Motor neuron (in vitro differentiated cells): ENCODE measurements at regions not wholly inside any gene's neighbourhood (a gene's known extent, or its start where the extent isn't known, plus 50 kb on each side); places are given as distances from the start of the nearest gene placed in this dataset.
"Not testable (repeated sequence)": the region's sequence is repeated elsewhere in the genome, so short reads cannot be mapped to it uniquely, and the experiment has no call there.

Experiments
- ATAC-seq, 8 experiments: fragments of 200-7000 bp; cut with Tn5 transposase; replicated peaks in 6 of 8; 2 replicates each; pipeline ENCODE4 v1.8.0; 2021; ENCODE audit warnings: mild to moderate bottlenecking in 8 of 8, moderate library complexity in 8 of 8
- H3K27ac ChIP-seq, 2 donors: fragments of 250-450 bp; sonication (Bioruptor Pico); 2 replicates each; pipeline ENCODE4 v1.9.0; 2021; ENCODE audit warnings: antibody characterized with exemption in 2 of 2, mild to moderate bottlenecking in 2 of 2, moderate library complexity in 1 of 2
- H3K4me1 ChIP-seq, 2 donors: fragments of 250-450 bp; sonication (Bioruptor Pico); replicated peaks in 1 of 2; 2 replicates each; pipeline ENCODE4 v1.6.1; 2021; ENCODE audit warnings: antibody characterized with exemption in 2 of 2, mild to moderate bottlenecking in 2 of 2, moderate library complexity in 1 of 2
- H3K4me3 ChIP-seq, 5 donors: fragments of 250-450 bp; sonication (Bioruptor Pico); 2 replicates each; pipeline ENCODE4 v1.9.0; 2021; ENCODE audit warnings: antibody characterized with exemption in 5 of 5, mild to moderate bottlenecking in 5 of 5, moderate library complexity in 4 of 5
- WGBS, 10 experiments: fragments of 450-650 bp; shearing (Covaris generic); methylation state at CpG; one replicate each; pipeline ENCODE4 v1.0.0; 2022; 5-methylcytosine and 5-hydroxymethylcytosine counted together
- in situ Hi-C, 9 experiments: fragments of 400-800 bp; cut with MboI; loops; one replicate each; pipeline ENCODE4 v1.15.0; 2021; ENCODE audit warnings: low sequenced_read_pairs in 9 of 9, low pct_unique_long_range_greater_than_20kb in 2 of 9; ENCODE audit not compliant: unreplicated experiment in 9 of 9

DNA sequence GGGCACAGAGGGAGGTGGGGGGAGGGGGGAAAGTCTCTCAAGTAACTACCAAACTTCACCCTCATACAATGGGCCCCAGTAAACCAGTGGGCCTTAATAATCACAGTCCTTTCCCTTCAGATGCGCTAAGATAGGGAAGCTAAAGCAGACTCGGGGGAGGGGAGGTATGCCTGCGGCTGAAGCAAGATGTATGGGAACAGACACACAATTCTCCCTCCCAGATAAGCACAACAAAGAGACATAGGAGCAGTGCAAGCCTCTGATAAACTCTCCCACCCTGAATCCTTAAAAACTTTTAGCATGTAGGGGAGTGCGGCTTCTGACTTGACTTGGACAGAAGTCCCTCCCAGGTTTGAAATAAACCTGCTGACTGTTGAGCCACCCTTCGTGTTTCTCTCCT, 54.7 kb downstream of the PROP1 start:
- ATAC-seq, H3K4me3 ChIP-seq, H3K4me1 ChIP-seq, in situ Hi-C loops, H3K27ac ChIP-seq: not testable (repeated sequence)
- WGBS, 10 experiments, result 80 to 100% (median 100%) methylated on average over 1 of the region's 5 CpGs; no CpG with 5 or more reads in 6 of the 10 experiments

DNA sequence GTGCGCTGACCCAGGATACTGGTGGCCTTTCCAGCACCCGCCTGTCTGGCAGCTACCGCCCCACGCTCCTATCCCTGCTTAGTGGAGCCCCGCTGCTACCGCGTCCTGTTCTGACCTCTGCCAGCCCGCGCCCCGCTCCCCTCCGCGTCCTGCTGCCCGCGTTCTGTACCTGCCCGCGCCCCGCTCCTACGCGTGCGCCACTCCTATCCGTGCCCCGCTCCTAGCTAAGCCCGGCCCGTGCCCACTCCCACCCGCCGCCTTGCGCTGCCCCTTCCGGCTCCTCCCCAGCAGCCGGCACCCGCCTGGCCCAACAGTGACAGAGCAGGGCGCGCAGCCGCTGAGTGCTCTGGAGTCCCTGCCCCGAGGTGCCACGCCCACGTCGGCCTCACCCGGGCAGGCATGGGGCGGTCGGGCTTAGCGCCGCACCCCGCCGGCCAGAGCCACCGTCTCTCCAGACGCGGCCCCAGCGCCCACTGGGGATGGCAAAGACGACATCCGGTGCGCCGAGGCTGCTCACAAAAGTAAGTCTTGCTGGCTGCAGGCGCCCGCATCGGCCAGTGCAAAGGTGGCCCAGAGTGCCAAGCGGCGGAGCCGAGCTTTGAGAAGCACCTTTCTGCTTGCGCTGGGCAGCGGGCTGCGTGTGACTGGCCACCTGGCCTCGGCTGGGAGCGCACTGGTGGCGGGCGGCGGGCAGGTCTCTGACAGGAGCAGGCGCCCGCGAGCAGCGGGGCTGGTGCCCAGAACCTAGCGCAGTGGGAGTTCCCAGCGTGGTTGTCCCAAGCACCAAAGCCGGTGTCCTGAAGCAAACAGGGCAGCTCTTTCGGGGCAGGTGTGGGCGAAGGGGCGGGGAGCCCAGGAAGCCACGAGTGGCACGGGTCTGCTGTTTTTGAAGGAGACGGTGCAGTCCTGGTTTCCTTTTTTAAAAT, 56.5 kb downstream of the PROP1 start:
- H3K4me1 ChIP-seq, in situ Hi-C loops, H3K27ac ChIP-seq: not testable (repeated sequence)
- peak; percentile 58 to 91 (median 89) for ATAC-seq
- H3K4me3 ChIP-seq, result peak overlapping the region in 4 of 5 donors; percentile 18 to 35 (median 24)
- 0% methylated on average over 1 of the region's 79 CpGs; no CpG with 5 or more reads in 9 of the 10 experiments for WGBS, 10 experiments

DNA sequence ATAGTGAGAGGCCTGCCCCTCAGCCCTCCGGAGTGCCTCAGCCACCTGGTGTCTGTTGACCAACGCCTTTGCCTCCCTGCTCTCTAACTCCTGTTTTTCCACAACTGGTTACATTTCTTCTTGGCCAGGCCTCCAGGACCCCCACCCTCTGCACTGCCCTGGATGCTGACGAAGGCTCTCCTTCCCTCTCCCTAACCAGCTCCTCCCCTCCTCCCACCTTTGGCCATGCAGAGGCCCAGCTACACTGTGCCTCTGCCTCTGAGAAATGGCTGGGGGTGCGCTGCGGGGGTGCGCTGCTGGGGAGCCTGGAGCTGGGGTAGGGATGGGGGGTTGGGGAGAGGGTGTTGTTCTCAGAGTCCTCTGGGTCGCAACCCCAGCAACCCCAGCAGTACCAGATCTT, 57.3 kb downstream of the PROP1 start:
- H3K4me3 ChIP-seq, in situ Hi-C loops, H3K27ac ChIP-seq, H3K4me1 ChIP-seq: not testable (repeated sequence)
- 43% methylated on average over 1 of the region's 7 CpGs; no CpG with 5 or more reads in 9 of the 10 experiments for WGBS, 10 experiments
- ATAC-seq, result peak in 5 of 8 experiments; percentile 12 to 27 (median 20)

DNA sequence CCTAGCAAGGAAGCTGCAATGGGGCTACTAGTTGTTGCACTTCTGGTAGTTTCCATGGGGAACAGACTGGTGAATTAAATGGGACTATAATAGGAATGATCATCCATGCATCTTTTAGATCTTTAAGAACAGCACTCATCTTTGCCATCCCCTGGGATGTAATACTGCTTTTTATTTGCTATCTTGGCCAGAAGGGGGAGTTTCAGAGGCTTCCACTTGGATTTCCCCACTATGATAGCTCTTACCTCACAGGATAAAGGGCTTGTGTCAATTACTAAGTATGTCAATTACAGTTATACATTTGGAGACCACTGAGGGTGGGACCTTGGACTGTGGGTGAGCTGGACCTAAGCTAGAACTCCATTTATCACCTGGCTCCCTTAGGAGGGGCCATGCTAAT, 61.8 kb downstream of the PROP1 start:
- ATAC-seq, H3K27ac ChIP-seq, H3K4me3 ChIP-seq, in situ Hi-C loops: not testable (repeated sequence)
- peaks cover 5 to 12% of the 10 kb centered on the region in 2 donors for H3K4me1 ChIP-seq

DNA sequence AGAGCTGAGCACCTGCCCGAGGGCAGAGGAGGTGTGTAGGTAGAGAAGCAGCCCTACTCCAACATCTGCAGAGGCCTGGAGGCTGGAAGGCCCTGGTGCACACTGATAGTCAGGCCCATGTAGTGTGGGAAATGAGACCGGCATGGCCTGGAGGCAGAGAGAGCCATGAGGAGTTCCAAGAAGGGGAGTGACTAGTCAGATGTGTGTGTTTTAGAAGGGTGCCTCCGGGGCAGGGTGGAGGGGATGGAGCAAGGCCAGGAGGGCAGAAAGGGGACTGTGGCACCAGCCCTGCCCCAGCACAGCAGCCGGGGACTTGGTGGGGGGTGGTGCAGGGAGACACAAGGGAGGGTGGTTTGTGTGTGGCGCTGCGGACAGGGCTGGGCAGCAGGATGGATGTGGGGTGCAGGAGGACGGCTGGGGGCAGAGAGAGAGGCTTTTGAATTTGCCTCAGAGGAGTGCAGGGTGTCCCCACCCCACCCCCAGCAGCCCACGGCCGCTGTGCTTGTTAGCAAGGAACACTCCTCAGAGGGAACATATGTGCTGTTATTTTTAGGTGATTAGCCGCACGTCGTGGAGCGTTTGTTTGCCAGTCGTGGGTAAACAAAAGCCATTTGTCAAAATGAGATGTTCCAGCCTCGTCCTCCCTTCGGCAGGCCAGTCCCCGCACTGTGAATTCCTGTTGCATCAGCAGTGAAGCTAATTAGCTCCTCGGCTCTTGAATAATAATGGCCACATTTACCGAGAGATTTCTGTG, 65.6 kb downstream of the PROP1 start:
- WGBS, 10 experiments, result no CpG with 5 or more reads among the region's 19 CpGs
- peak; percentile 83 to 95 (median 86) for ATAC-seq
- H3K27ac ChIP-seq, in situ Hi-C loops, H3K4me3 ChIP-seq, H3K4me1 ChIP-seq: not testable (repeated sequence)

DNA sequence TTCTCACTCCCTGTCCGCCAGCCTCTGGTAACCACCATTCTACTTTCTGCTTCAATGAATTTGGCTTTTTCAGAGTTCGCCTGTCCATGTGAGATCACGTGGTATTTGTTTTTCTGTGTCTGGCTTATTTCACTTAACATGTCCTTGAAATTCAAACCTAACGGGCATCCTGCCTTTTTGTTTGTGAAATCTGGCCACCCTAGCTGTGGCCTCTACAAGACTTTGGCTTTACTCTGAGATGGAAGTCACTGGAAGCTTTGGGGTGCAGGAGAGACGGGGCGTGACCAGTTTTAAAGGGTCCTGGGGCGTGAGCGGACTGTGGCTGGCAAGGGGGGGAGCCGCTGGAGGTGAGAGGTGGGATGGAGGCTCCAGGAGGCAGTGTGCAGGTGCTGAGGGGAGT, 66.4 kb downstream of the PROP1 start:
- in situ Hi-C loops, H3K27ac ChIP-seq, H3K4me1 ChIP-seq, ATAC-seq, H3K4me3 ChIP-seq: not testable (repeated sequence)
- no CpG with 5 or more reads among the region's 9 CpGs for WGBS, 10 experiments

DNA sequence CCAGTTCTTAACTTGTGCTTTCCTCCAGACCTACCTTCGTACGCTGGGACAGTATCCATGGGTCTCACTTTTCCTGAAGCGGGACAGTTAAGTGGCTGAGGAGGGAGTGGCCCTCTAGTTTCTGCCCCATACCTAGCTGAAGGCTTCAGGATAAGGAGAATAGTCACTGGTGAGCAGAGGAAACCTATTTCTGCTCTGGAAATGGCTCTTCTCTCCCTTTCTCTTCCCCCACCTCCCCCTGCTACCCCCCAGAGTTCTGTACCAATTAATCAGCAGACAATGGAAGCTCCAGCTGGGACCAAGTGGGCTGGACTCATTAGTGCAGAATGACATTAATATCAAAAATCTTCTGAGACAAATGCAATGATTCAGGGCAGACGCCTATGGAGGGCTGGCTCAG, 68.5 kb downstream of the PROP1 start:
- H3K4me3 ChIP-seq, H3K4me1 ChIP-seq, in situ Hi-C loops, H3K27ac ChIP-seq: not testable (repeated sequence)
- no CpG with 5 or more reads among the region's 4 CpGs for WGBS, 10 experiments
- peak in 2 of 8 experiments; percentile 3 to 30 for ATAC-seq

DNA sequence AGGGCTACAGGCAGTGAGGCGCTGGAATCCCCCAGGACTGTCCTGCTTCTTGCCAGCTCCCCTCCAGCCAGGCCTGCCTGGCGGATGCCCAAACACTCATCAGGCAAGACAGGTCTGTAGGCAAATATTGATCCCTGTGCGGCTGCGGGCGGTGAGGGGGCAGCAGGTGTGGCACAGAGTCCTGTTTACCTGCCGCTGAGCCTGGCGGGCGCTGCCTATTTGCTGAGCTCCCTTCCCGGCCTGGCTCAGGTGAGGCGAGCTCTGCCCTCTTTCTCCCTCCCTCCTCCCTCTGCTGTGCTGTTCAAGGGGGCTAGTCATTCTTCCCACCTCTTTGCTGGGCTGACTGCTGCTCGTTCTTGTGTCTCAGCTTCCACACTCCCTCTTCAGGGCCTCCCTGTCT, 71.5 kb downstream of the PROP1 start:
- H3K4me1 ChIP-seq, in situ Hi-C loops, H3K27ac ChIP-seq, H3K4me3 ChIP-seq: not testable (repeated sequence)
- peak in 1 of 8 experiments; percentile 25 for ATAC-seq
- no CpG with 5 or more reads among the region's 11 CpGs for WGBS, 10 experiments

DNA sequence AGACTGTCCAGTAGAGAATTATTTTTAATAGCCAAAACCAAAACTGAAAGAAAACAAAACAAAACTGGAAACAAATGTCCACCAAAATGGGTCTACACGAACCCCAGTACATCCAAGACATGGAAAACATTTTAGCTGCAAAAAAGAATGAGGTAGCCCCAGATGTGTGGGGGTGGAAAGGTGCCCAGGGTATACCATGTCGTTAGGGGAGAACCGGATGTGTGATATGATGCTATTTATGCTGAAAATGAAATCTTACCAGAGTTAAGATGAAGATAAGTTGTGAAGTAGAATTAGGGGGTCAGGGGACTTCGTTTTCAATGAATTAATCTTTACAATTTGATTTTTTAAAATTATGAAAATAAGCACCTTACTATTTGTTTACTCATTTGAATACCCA, 72.2 kb downstream of the PROP1 start:
- H3K4me1 ChIP-seq, H3K27ac ChIP-seq, in situ Hi-C loops, ATAC-seq, H3K4me3 ChIP-seq: not testable (repeated sequence)
- WGBS, 10 experiments, result no CpG with 5 or more reads among the region's 4 CpGs

DNA sequence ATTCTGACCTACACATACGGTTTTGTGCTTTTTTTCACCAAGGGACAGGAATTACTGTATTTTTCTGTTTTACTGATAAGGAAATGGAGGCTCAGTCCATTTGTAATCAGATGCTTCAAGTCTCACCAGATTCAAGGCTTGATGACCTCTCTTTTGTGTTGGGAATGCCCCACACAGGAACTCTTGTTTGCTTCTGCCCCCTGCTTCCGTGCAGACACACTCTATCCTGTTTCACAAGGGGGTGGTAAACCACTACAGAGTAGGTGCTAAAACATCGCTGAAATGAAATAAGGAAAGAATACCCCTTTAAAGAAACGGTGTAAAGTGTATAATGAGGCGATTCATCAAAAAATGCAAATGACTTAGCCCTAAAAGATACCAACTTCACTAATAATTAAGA, 72.9 kb downstream of the PROP1 start:
- ATAC-seq, in situ Hi-C loops, H3K27ac ChIP-seq, H3K4me3 ChIP-seq, H3K4me1 ChIP-seq: not testable (repeated sequence)
- WGBS, 10 experiments, result no CpG with 5 or more reads among the region's 5 CpGs

DNA sequence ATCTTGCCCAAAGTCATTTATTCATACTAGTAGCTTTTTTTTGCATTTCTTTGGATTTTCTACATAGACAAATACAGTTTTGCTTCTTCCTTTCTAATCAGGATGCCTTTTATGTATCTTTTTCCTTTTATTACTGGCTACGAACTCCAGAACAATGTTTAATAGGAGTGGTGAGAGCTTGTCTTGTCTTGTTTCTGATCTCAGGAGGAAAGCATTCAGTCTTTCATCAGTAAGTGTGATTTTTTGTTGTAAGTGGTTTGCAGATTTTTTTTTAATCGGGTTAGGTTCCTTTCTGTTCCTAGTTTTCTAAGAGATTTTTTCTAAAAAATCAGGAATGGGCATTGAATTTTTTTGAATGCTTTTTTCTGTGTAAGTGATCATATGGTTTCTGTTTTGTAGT, 86.8 kb downstream of the PROP1 start:
- ATAC-seq, in situ Hi-C loops, H3K4me3 ChIP-seq, H3K4me1 ChIP-seq, H3K27ac ChIP-seq: not testable (repeated sequence)
- WGBS, 10 experiments, result no CpG with 5 or more reads among the region's 2 CpGs

DNA sequence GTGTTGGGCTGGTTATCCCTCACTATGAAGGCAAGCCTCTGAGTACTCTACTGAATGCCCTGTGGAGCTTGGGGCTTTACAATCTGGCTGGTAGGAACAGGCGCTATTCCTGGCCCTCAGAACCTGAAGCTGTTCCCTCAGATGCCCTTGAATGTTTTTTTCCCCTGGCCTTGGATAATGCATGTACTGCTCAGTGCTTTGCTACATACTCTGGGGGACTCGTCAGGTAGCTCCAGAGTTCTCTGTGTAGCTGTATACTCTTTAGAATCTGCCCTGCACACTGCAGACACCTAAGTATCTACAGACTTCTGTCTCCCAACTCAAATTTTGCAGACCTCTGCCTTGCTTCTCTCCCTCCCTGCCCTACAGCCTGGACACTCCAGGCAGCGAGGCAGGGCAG, 93.2 kb downstream of the PROP1 start:
- H3K27ac ChIP-seq, ATAC-seq, in situ Hi-C loops, H3K4me1 ChIP-seq, H3K4me3 ChIP-seq: not testable (repeated sequence)
- no CpG with 5 or more reads among the region's 3 CpGs for WGBS, 10 experiments

DNA sequence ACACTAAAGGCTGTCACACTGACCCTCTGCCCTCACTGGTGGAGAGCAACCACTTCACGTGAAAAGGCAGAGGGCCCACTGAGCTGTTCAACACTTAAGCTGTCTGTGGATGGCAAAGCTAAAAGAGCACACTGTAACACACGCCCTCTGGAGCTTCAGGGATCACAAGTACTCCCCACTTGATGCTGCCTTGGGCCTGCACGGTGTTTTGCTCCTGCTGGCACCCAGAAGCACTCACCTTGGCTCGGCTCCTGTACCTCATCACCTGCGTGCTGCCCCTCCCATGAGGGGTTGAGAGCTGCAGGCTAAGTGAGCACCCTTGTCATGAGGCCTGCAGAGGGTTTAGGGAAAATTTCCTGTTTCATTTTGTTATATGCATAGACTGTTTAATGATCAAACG, 96.0 kb downstream of the PROP1 start:
- H3K27ac ChIP-seq, H3K4me3 ChIP-seq, H3K4me1 ChIP-seq, ATAC-seq, in situ Hi-C loops: not testable (repeated sequence)
- WGBS, 10 experiments, result no CpG with 5 or more reads among the region's 6 CpGs
